PC-3 (cell line): ENCODE measurements at regions not wholly inside any gene's neighbourhood (a gene's known extent, or its start where the extent isn't known, plus 50 kb on each side); places are given as distances from the start of the nearest gene placed in this dataset.

Source experiments
- ATAC-seq: fragments of 200-7000 bp; cut with Tn5 transposase; 2 replicates; pipeline ENCODE4 v1.9.1; 2020; ENCODE audit warnings: mild to moderate bottlenecking, moderate library complexity
- BruUV-seq: library from RNA; stranded (reverse); fragments of 400-500 nt; replicated peaks from 2 replicates; lab custom pipeline; 2021; lab: Mats Ljungman, UMichigan
- CTCF ChIA-PET: fragments of 300-600 bp; sonication (Branson Sonifier 250); formaldehyde crosslinking; loops from one replicate; lab custom pipeline; 2022; ENCODE audit warnings: antibody characterized with exemption; lab: Charles Lee
- POLR2A ChIA-PET: fragments of 300-600 bp; sonication (Branson Sonifier 250); formaldehyde crosslinking; loops from one replicate; lab custom pipeline; 2022; ENCODE audit warnings: antibody characterized with exemption; ENCODE audit not compliant: unreplicated experiment; lab: Charles Lee
- DNase-seq: peaks from one replicate; pipeline ENCODE4 v3.0.0-alpha.2; 2015
- H2AFZ ChIP-seq: fragments of 300-600 bp; sonication (generic); 2 replicates; pipeline ENCODE4 v1.6.0; 2016; ENCODE audit warnings: antibody characterized with exemption, low read length
- H3F3A ChIP-seq: fragments of 300-600 bp; sonication (generic); one replicate; pipeline ENCODE4 v1.6.0; 2017; ENCODE audit warnings: antibody characterized with exemption, low read length, control low read depth, mild to moderate bottlenecking; ENCODE audit not compliant: unreplicated experiment
- H3K27ac ChIP-seq: fragments of 300-600 bp; sonication (generic); 2 replicates; pipeline ENCODE4 v1.5.1; 2016; ENCODE audit warnings: mild to moderate bottlenecking, low read length
- H3K27me3 ChIP-seq: fragments of 300-600 bp; sonication (generic); 2 replicates; pipeline ENCODE4 v1.6.1; 2016; ENCODE audit warnings: low read length, mixed read lengths
- H3K36me3 ChIP-seq: fragments of 300-600 bp; sonication (generic); 2 replicates; pipeline ENCODE4 v1.6.1; 2016; ENCODE audit warnings: low read depth, mixed run types, low read length, mixed read lengths
- H3K4me1 ChIP-seq: fragments of 300-600 bp; sonication (generic); 2 replicates; pipeline ENCODE4 v1.5.1; 2016; ENCODE audit warnings: low read length; ENCODE audit not compliant: insufficient read depth
- H3K4me2 ChIP-seq: fragments of 300-600 bp; sonication (generic); 2 replicates; pipeline ENCODE4 v1.6.0; 2016; ENCODE audit warnings: low read length
- H3K4me3 ChIP-seq: fragments of 300-600 bp; sonication (generic); 2 replicates; pipeline ENCODE4 v1.5.1; 2016; ENCODE audit warnings: mild to moderate bottlenecking, low read length, mixed read lengths
- H3K79me2 ChIP-seq: fragments of 300-600 bp; sonication (generic); 2 replicates; pipeline ENCODE4 v1.6.1; 2017; ENCODE audit warnings: low read length, mixed read lengths
- H3K9ac ChIP-seq: fragments of 300-600 bp; sonication (generic); 2 replicates; pipeline ENCODE4 v1.6.0; 2016; ENCODE audit warnings: mild to moderate bottlenecking, low read length
- H3K9me2 ChIP-seq: fragments of 300-600 bp; sonication (generic); replicated peaks from 2 replicates; pipeline ENCODE4 v1.6.1; 2016; ENCODE audit warnings: mixed run types, low read length, mixed read lengths
- H3K9me3 ChIP-seq: fragments of 300-600 bp; sonication (generic); 2 replicates; pipeline ENCODE4 v1.6.1; 2016; ENCODE audit warnings: low read length, mixed read lengths
- H4K20me1 ChIP-seq: fragments of 300-600 bp; sonication (generic); 2 replicates; pipeline ENCODE4 v1.6.1; 2016; ENCODE audit warnings: low read length, mixed read lengths
- CTCF ChIP-seq: fragments of 300-600 bp; sonication (generic); conservative IDR thresholded peaks from 2 replicates; pipeline ENCODE4 v1.5.1; 2017; ENCODE audit warnings: antibody characterized with exemption, low read depth, mild to moderate bottlenecking, low read length
- EZH2 ChIP-seq: fragments of 300-600 bp; sonication (generic); IDR thresholded peaks from one replicate; pipeline ENCODE4 v1.6.1; 2017; ENCODE audit warnings: antibody characterized with exemption, mild to moderate bottlenecking, low read length; ENCODE audit not compliant: unreplicated experiment
- EZH2phosphoT487 ChIP-seq: fragments of 300-600 bp; sonication (generic); IDR thresholded peaks from 2 replicates; pipeline ENCODE4 v1.6.1; 2018; ENCODE audit warnings: mild to moderate bottlenecking, antibody characterized with exemption, low read length, borderline replicate concordance
- intact Hi-C: fragments of 100-400 bp; cut with micrococcal nuclease; formaldehyde crosslinking; loops from 2 replicates; pipeline ENCODE4 v1.9.0; 2023

GRCh38 chrX:43068639-43069038 lies 290.7 kb upstream of the PPP1R2C start:
- Histone ChIP-seq H3K27ac (no peak overlapping the region), H2AFZ (no peak overlapping the region), H3K4me2 (no peak overlapping the region), H3K79me2 (no peaks in the 10 kb centered on the region), H3K9me3 (no peaks in the 10 kb centered on the region), H3K4me3 (no peak overlapping the region), H3K36me3 (no peaks in the 10 kb centered on the region), H3K4me1 (no peaks in the 10 kb centered on the region), H3K9me2 (no peaks in the 10 kb centered on the region), H3K27me3 (no peaks in the 10 kb centered on the region), H3K9ac (no peak overlapping the region), H4K20me1 (no peaks in the 10 kb centered on the region), H3F3A (no peaks in the 10 kb centered on the region)
- DNase-seq (no peak), ATAC-seq (no peak)
- TF ChIP-seq EZH2phosphoT487: no peak
- no peak for TF ChIP-seq EZH2
- TF ChIP-seq CTCF: no peak
- BruUV-seq: no TSS peak
- ChIA-PET POLR2A (no interaction called here), CTCF (no interaction called here)
- intact Hi-C loops: no loop called here

GRCh38 chrX:43083016-43083415 lies 305.1 kb upstream of the PPP1R2C start:
- Histone ChIP-seq H3K9ac (no peak overlapping the region), H3K4me1 (no peaks in the 10 kb centered on the region), H3K79me2 (no peaks in the 10 kb centered on the region), H3K9me3 (no peaks in the 10 kb centered on the region), H3K9me2 (no peaks in the 10 kb centered on the region), H4K20me1 (no peaks in the 10 kb centered on the region), H3K27me3 (0 out of 2 replicates have a peak, but pooled peaks cover 5% of the 10 kb centered on the region), H3K36me3 (no peaks in the 10 kb centered on the region), H2AFZ (no peak overlapping the region), H3K4me2 (no peak overlapping the region), H3F3A (no peaks in the 10 kb centered on the region), H3K27ac (no peak overlapping the region), H3K4me3 (no peak overlapping the region)
- intact Hi-C loops: no loop called here
- TF ChIP-seq CTCF: no peak
- TF ChIP-seq EZH2: no peak
- TF ChIP-seq EZH2phosphoT487: no peak
- no TSS peak for BruUV-seq
- POLR2A ChIA-PET: no interaction called here
- CTCF ChIA-PET: no interaction called here
- ATAC-seq (no peak), DNase-seq (no peak)

- TF ChIP-seq CTCF: no peak
- TF ChIP-seq EZH2phosphoT487: no peak
- no peak for TF ChIP-seq EZH2
- intact Hi-C loops: no loop called here
- BruUV-seq: no TSS peak
Observed at GRCh38 chrX:43087830-43088229, 309.9 kb upstream of the PPP1R2C start.

More at GRCh38 chrX:43087830-43088229, 309.9 kb upstream of the PPP1R2C start:
- H3K27ac ChIP-seq: no peak overlapping the region
- H4K20me1 ChIP-seq: no peaks in the 10 kb centered on the region
- no peaks in the 10 kb centered on the region for H3F3A ChIP-seq
- no peak for ATAC-seq
- no peaks in the 10 kb centered on the region for H3K79me2 ChIP-seq
- no peak overlapping the region for H2AFZ ChIP-seq
- no peak overlapping the region for H3K9ac ChIP-seq
- POLR2A ChIA-PET: no interaction called here
- H3K4me1 ChIP-seq: no peaks in the 10 kb centered on the region
- no peak for DNase-seq
- H3K36me3 ChIP-seq: no peaks in the 10 kb centered on the region
- H3K9me2 ChIP-seq: no peaks in the 10 kb centered on the region
- H3K27me3 ChIP-seq: 0 out of 2 replicates have a peak, but pooled peaks cover 5% of the 10 kb centered on the region
- H3K4me3 ChIP-seq: no peak overlapping the region
- no peak overlapping the region for H3K4me2 ChIP-seq
- no peaks in the 10 kb centered on the region for H3K9me3 ChIP-seq
- CTCF ChIA-PET: no interaction called here
